MCF 10A (cell line): ENCODE measurements at regions not wholly inside any gene's neighbourhood (a gene's known extent, or its start where the extent isn't known, plus 50 kb on each side); places are given as distances from the start of the nearest gene placed in this dataset.
"Not testable (repeated sequence)": the region's sequence is repeated elsewhere in the genome, so short reads cannot be mapped to it uniquely, and the experiment has no call there.

ENCODE experiments used
- BruUV-seq: library from RNA; stranded (reverse); fragments of 400-500 nt; replicated peaks from 2 replicates; lab custom pipeline; 2021; lab: Mats Ljungman, UMichigan
- CTCF ChIA-PET: fragments of 300-600 bp; sonication (Branson Sonifier 250); formaldehyde crosslinking; extraction: SDS; loops from one replicate; lab custom pipeline; 2021; ENCODE audit warnings: antibody characterized with exemption, inconsistent platforms; lab: Yijun Ruan, JAX
- POLR2A ChIA-PET: fragments of 300-600, 350-650 bp; sonication (Branson Sonifier 250); formaldehyde crosslinking; extraction: SDS; loops from one replicate; lab custom pipeline; 2020; ENCODE audit warnings: antibody characterized with exemption, inconsistent platforms; lab: Yijun Ruan, JAX
- DNase-seq: peaks from one replicate; pipeline ENCODE4 v3.0.0-alpha.2; 2018; ENCODE audit not compliant: unreplicated experiment
- H3K27ac Mint-ChIP-seq: one replicate; pipeline ENCODE4 v1.8.0; 2022; ENCODE audit warnings: mild to moderate bottlenecking, low read depth, mixed read lengths; ENCODE audit not compliant: unreplicated experiment
- H3K27me3 Mint-ChIP-seq: one replicate; pipeline ENCODE4 v1.8.0; 2022; ENCODE audit warnings: mixed read lengths; ENCODE audit not compliant: insufficient read depth, unreplicated experiment
- H3K36me3 Mint-ChIP-seq: one replicate; pipeline ENCODE4 v1.8.0; 2022; ENCODE audit warnings: mild to moderate bottlenecking, moderate library complexity, mixed read lengths; ENCODE audit not compliant: insufficient read depth, unreplicated experiment
- H3K4me1 Mint-ChIP-seq: one replicate; pipeline ENCODE4 v1.8.0; 2022; ENCODE audit warnings: mixed read lengths; ENCODE audit not compliant: insufficient read depth, unreplicated experiment
- H3K4me3 Mint-ChIP-seq: one replicate; pipeline ENCODE4 v1.8.0; 2022; ENCODE audit warnings: mild to moderate bottlenecking, moderate library complexity, mixed read lengths; ENCODE audit not compliant: unreplicated experiment
- H3K9me3 Mint-ChIP-seq: one replicate; pipeline ENCODE4 v1.8.0; 2022; ENCODE audit warnings: mixed read lengths; ENCODE audit not compliant: unreplicated experiment
- intact Hi-C: fragments of 100-400 bp; cut with micrococcal nuclease; formaldehyde crosslinking; loops from 2 replicates; pipeline ENCODE4 v1.14.1; 2022
- TF ChIP-seq, protein P1 (sequence below): fragments of 200-600 bp; IDR thresholded peaks from one replicate; pipeline ENCODE4 v1.8.0; 2022; ENCODE audit warnings: antibody characterized with exemption, mild to moderate bottlenecking; ENCODE audit not compliant: unreplicated experiment

DNA sequence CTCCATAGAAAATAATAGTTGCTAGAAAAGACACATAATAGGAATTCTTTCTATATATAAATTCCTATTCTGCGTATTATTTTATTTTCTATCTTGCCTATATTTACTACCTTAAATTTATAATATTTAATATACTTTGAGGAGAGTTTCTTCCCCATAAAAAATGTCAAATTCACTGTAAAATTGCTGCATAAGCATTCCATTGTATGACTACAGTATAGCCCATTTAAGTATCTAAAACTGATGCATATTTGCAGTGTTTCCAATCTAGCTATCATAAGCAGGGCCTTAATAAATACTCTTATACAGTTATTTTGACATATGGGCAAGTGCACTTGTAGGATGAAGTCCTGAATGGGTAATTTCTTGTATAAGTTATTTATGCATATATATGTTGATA lies 1088.6 kb upstream of the EPHA6 start:
- H3K36me3 Mint-ChIP-seq, result no peaks in the 10 kb centered on the region
- ChIA-PET POLR2A (no interaction called here), CTCF (no interaction called here)
- H3K4me3 Mint-ChIP-seq, result no peak overlapping the region
- H3K9me3 Mint-ChIP-seq, result peaks cover 7% of the 10 kb centered on the region
- TF ChIP-seq, protein P1, sequence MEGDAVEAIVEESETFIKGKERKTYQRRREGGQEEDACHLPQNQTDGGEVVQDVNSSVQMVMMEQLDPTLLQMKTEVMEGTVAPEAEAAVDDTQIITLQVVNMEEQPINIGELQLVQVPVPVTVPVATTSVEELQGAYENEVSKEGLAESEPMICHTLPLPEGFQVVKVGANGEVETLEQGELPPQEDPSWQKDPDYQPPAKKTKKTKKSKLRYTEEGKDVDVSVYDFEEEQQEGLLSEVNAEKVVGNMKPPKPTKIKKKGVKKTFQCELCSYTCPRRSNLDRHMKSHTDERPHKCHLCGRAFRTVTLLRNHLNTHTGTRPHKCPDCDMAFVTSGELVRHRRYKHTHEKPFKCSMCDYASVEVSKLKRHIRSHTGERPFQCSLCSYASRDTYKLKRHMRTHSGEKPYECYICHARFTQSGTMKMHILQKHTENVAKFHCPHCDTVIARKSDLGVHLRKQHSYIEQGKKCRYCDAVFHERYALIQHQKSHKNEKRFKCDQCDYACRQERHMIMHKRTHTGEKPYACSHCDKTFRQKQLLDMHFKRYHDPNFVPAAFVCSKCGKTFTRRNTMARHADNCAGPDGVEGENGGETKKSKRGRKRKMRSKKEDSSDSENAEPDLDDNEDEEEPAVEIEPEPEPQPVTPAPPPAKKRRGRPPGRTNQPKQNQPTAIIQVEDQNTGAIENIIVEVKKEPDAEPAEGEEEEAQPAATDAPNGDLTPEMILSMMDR, result no peak
- DNase-seq, result no peak
- H3K4me1 Mint-ChIP-seq, result no peaks in the 10 kb centered on the region
- no TSS peak for BruUV-seq
- no peak overlapping the region for H3K27ac Mint-ChIP-seq
- intact Hi-C loops, result no loop called here
- H3K27me3 Mint-ChIP-seq, result peaks cover 43% of the 10 kb centered on the region

DNA sequence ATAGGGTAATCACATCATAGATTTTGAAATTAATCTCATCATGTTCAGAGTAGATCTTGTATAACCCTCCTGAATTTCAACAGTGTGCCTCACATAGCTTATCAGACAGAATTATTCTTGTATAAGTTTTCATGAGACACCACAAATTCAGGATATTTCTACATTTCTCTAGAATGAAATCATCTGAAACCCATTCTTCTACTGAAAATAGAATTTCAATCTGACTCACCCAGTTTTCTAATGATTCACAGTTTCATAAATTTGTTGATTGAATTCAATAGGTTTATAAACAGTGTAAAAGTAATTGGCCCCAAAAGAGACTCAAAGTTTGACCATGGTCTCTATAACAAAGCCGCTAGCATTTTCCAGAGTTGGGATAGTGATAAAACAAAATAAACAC lies 1082.6 kb upstream of the EPHA6 start:
- H3K4me1 Mint-ChIP-seq, result no peaks in the 10 kb centered on the region
- H3K27ac Mint-ChIP-seq, result no peak overlapping the region
- H3K9me3 Mint-ChIP-seq, result peaks cover 7% of the 10 kb centered on the region
- no peaks in the 10 kb centered on the region for H3K36me3 Mint-ChIP-seq
- BruUV-seq, result no TSS peak
- ChIA-PET CTCF (no interaction called here), POLR2A (no interaction called here)
- no peak for DNase-seq
- H3K4me3 Mint-ChIP-seq, result no peak overlapping the region
- TF ChIP-seq, protein P1, result no peak
- peaks cover 59% of the 10 kb centered on the region for H3K27me3 Mint-ChIP-seq
- intact Hi-C loops, result no loop called here

DNA sequence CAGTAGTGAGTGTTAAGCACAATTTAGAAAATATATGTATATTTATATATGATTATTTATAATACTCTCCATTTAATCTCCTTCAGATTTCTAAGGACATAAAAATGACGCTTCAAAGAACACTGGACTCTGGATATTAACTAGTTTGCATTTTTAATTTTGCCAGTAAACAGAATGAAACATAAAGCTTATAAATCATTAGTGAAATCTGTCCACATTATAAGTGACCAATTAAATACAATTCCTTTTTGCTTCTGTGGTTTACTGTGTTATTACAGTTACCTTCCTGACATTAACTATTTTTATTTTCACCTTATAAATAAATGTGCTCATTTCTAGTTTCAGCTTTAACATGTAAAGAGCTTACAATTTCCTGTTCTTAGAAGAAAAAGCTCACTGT lies 1081.1 kb upstream of the EPHA6 start:
- Mint-ChIP-seq H3K4me3 (no peak overlapping the region), H3K4me1 (no peaks in the 10 kb centered on the region), H3K27me3 (peaks cover 68% of the 10 kb centered on the region), H3K9me3 (peaks cover 5% of the 10 kb centered on the region), H3K27ac (no peak overlapping the region), H3K36me3 (no peaks in the 10 kb centered on the region)
- ChIA-PET POLR2A (no interaction called here), CTCF (interaction anchor here (0.6 kb wide), 1 partner anchor 861 kb away, joined by 3 read pairs; no protein-coding TSS in a partner anchor)
- BruUV-seq, result no TSS peak
- no peak for DNase-seq
- intact Hi-C loops, result no loop called here
- TF ChIP-seq, protein P1, result no peak

DNA sequence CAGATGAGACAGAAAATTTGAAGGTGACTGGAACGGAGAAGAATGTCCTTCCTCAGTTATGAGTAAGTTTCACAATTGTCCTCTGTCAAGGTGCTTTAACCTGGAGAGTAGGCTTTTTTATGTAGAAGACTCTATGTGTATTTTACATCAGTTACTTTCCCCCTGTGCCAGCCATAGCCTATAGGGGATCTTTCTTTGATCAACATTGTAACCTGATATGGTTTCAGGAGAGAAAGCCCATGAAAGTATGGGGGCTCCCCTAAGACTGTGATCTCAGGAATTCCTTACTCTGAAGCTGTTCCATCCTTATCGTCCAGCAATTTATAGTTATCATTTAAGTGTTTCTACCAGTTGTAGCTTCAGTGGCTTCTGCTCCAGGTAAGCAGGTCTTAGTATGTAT lies 1076.3 kb upstream of the EPHA6 start:
- no peak for DNase-seq
- BruUV-seq, result no TSS peak
- Mint-ChIP-seq H3K4me1 (no peaks in the 10 kb centered on the region), H3K9me3 (no peaks in the 10 kb centered on the region), H3K4me3 (no peak overlapping the region), H3K27ac (no peak overlapping the region), H3K36me3 (no peaks in the 10 kb centered on the region), H3K27me3 (peaks cover 39% of the 10 kb centered on the region)
- POLR2A ChIA-PET, result no interaction called here
- CTCF ChIA-PET, result interaction anchor here (0.8 kb wide), 1 partner anchor 14 kb away, joined by 3 read pairs; no protein-coding TSS in a partner anchor
- intact Hi-C loops, result no loop called here
- TF ChIP-seq, protein P1, result no peak

DNA sequence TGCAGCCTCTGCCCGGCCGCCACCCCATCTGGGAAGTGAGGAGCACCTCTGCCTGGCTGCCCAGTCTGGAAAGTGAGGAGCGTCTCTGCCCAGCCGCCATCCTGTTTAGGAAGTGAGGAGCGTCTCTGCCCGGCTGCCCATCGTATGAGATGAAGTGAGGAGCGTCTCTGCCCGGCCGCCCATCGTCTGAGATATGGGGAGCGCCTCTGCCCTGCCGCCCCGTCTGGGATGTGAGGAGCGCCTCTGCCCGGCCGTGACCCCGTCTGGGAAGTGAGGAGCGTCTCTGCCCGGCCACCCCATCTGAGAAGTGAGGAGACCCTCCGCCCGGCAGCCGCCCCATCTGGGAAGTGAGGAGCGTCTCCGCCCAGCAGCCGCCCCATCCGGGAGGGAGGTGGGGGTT lies 1069.5 kb upstream of the EPHA6 start:
- H3K36me3 Mint-ChIP-seq, H3K4me3 Mint-ChIP-seq, H3K9me3 Mint-ChIP-seq, H3K27ac Mint-ChIP-seq, DNase-seq, H3K4me1 Mint-ChIP-seq, BruUV-seq, POLR2A ChIA-PET, CTCF ChIA-PET, intact Hi-C loops: not testable (repeated sequence)
- peaks cover 25% of the 10 kb centered on the region for H3K27me3 Mint-ChIP-seq
